ENCODE measurements at regions not wholly inside any gene's neighbourhood (a gene's known extent, or its start where the extent isn't known, plus 50 kb on each side); places are given as distances from the start of the nearest gene placed in this dataset.

DNA sequence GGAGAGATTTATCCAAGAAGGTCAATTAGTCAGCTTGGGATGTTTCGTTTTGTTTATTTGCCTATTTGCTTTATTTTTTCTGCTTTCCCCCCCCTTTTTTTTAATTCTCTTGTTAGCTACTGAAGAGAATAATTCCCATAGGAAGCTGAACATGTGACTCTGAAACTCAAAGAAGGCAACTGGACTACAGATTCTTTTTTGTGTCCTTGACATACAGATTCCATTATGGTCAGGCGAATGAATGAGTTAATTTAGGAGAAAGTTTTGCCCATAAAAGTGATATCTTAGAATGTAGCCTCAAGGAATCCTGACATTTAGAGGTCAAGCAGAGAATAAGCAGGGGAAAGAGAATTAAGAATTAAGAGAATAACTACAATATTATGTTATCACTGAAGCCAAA lies 514.2 kb upstream of the LINC00305 start:
- TF ChIP-seq POLR2A (IDR thresholded peaks at IDR 0.05), result no peak
- TF ChIP-seq, protein P1, sequence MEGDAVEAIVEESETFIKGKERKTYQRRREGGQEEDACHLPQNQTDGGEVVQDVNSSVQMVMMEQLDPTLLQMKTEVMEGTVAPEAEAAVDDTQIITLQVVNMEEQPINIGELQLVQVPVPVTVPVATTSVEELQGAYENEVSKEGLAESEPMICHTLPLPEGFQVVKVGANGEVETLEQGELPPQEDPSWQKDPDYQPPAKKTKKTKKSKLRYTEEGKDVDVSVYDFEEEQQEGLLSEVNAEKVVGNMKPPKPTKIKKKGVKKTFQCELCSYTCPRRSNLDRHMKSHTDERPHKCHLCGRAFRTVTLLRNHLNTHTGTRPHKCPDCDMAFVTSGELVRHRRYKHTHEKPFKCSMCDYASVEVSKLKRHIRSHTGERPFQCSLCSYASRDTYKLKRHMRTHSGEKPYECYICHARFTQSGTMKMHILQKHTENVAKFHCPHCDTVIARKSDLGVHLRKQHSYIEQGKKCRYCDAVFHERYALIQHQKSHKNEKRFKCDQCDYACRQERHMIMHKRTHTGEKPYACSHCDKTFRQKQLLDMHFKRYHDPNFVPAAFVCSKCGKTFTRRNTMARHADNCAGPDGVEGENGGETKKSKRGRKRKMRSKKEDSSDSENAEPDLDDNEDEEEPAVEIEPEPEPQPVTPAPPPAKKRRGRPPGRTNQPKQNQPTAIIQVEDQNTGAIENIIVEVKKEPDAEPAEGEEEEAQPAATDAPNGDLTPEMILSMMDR (IDR thresholded peaks at IDR 0.05), result no peak

All from adrenal gland (tissue), 5 donors.